Aorta (tissue), 5 donors: ENCODE measurements at regions not wholly inside any gene's neighbourhood (a gene's known extent, or its start where the extent isn't known, plus 50 kb on each side); places are given as distances from the start of the nearest gene placed in this dataset.
"Not testable (repeated sequence)": the region's sequence is repeated elsewhere in the genome, so short reads cannot be mapped to it uniquely, and the experiment has no call there.

Experiments used
- ATAC-seq: fragments of 200-7000 bp; cut with Tn5 transposase; one replicate; pipeline ENCODE4 v1.9.1; 2022; ENCODE audit warnings: moderate library complexity; ENCODE audit not compliant: low FRiP score
- DNase-seq, 2 donors: peaks; one replicate each; pipeline ENCODE4 v3.0.0-alpha.2; 2020
- H3K27ac ChIP-seq, 2 donors: one replicate each; pipeline ENCODE4 v1.5.1; 2013; ENCODE audit warnings: low read length in 2 of 2, mild to moderate bottlenecking in 2 of 2, moderate library complexity in 2 of 2, control low read depth in 1 of 2, inconsistent platforms in 1 of 2, low read depth in 1 of 2
- H3K27me3 ChIP-seq, 2 donors: one replicate each; pipeline ENCODE4 v1.6.1; 2013; ENCODE audit warnings: control low read depth in 1 of 2, low read length in 1 of 2, mild to moderate bottlenecking in 1 of 2, moderate library complexity in 1 of 2; ENCODE audit not compliant: insufficient read depth in 2 of 2, control insufficient read depth in 1 of 2
- H3K36me3 ChIP-seq, 2 donors: one replicate each; pipeline ENCODE4 v1.6.1; 2013; ENCODE audit warnings: control low read depth in 1 of 2, low read length in 1 of 2, mild to moderate bottlenecking in 1 of 2; ENCODE audit not compliant: insufficient read depth in 2 of 2, control insufficient read depth in 1 of 2
- H3K4me1 ChIP-seq, 2 donors: one replicate each; pipeline ENCODE4 v1.6.1; 2013; ENCODE audit warnings: low read length in 2 of 2, control low read depth in 1 of 2, mild to moderate bottlenecking in 1 of 2, moderate library complexity in 1 of 2; ENCODE audit not compliant: insufficient read depth in 2 of 2, control insufficient read depth in 1 of 2
- H3K4me3 ChIP-seq, 2 donors: one replicate each; pipeline ENCODE4 v1.5.1; 2013; ENCODE audit warnings: low read length in 2 of 2, control low read depth in 1 of 2, mild to moderate bottlenecking in 1 of 2
- H3K9me3 ChIP-seq: one replicate; pipeline ENCODE4 v1.6.1; 2013; ENCODE audit warnings: mild to moderate bottlenecking, low read length; ENCODE audit not compliant: control insufficient read depth
- WGBS, 2 donors: extraction: QIAGEN DNeasy Blood & Tissue Kit; methylation state at CpG; one replicate each; pipeline ENCODE4 v1.1.7; 2013; 5-methylcytosine and 5-hydroxymethylcytosine counted together
- intact Hi-C, 2 donors: fragments of 100-400 bp; cut with DNase I; formaldehyde crosslinking; loops; one replicate each; pipeline versions ENCODE4 v1.14.2 to v1.15.0; 2022
- donor health status: healthy with polysubstance abuse.
- donor health status: Bipolar disorder and iron deficiency.
- donor health status: DM: no; HTN: no; CAD: no.
- donor health status: DM: no; HTN: no; CAD: no.
- donor health status: DM: yes; HTN: yes; CAD: no.

DNA sequence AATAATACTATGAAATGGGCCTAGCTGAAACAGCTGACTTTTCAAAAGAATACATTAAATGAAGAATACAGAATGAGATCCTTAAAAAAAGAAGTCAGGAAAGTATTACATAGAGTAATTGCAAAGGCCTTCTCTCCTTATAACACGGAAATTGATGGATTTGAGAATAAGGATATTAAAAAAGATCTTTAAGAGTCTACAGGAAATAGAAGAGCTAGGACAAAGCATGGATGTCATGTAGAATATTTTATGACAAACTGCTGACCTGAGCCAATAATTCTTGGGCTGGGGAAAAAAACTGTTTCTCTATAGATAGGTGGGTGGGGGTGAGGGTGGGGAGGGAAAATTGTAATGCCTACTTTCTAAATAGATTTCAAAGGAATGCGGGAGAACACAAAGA, 633.6 kb downstream of the TTLL7 start:
- H3K27me3 ChIP-seq, intact Hi-C loops, H3K4me1 ChIP-seq, H3K36me3 ChIP-seq, H3K4me3 ChIP-seq, H3K27ac ChIP-seq, DNase-seq, H3K9me3 ChIP-seq, ATAC-seq: not testable (repeated sequence)
- WGBS, 2 donors: 95% methylated on average over 2 of the region's 2 CpGs

DNA sequence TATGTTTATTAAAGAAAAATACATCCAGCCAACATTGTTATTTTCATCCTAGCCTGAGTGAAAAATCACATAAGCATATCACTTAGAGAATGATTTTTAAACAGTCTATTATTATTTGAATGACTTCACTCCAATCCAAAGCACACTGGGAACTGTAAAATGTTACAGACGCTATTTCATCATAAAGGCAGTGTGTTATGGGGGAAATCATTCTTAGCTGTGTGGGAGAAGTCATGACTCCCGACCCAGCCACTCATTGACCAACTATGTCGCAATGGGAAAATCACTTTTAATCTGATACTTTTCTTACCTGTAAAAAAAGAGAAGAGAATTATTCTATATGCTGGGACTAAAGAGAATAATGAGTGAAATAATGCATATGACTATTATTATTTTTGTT, 653.6 kb downstream of the TTLL7 start:
- H3K4me1 ChIP-seq, H3K27me3 ChIP-seq, ATAC-seq, H3K27ac ChIP-seq, DNase-seq, H3K9me3 ChIP-seq, intact Hi-C loops, H3K36me3 ChIP-seq, H3K4me3 ChIP-seq: not testable (repeated sequence)
- 22 to 24% methylated on average over 3 of the region's 3 CpGs for WGBS, 2 donors

DNA sequence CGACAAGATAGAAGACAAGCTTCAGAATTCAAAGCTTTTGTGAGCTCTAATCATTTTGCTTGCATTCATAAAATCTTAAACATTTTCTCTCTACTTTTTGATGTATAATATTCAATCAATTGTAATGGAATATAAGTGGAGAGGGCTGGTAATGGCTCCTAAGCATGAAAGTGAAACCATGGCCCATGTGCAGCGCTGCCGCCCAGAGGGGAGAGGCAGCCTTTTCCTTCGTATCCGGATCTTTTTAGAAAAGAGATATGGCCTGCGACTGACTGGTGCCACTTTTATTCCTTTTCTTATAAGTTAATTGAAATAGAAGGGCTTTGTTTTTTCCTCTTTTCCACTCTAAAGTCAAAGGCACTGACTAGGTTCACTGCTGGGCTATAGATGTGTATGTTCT, 655.2 kb downstream of the TTLL7 start:
- DNase-seq, ATAC-seq, H3K4me3 ChIP-seq, H3K36me3 ChIP-seq, H3K27me3 ChIP-seq, intact Hi-C loops, H3K27ac ChIP-seq, H3K4me1 ChIP-seq, H3K9me3 ChIP-seq: not testable (repeated sequence)
- 84 to 87% methylated on average over 6 of the region's 6 CpGs for WGBS, 2 donors

DNA sequence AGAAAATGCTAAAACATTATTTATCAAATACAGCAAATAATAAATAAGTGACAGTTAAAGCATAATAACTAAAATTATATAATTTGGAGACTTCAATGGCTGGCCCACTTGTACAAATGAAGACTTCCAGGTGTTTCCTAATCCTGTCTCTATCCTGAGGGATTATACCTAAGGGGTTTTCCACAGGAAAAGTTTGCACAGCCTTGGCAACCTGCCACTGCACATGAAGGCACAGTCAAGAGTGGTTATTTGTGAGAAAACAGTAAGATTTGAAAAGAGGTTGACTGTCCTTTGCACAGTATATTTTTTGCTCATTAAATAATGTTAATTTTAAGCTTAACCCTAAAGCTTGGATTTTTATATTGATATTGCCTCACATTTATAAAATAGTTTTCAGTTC, 655.9 kb downstream of the TTLL7 start:
- intact Hi-C loops: not testable (repeated sequence)

DNA sequence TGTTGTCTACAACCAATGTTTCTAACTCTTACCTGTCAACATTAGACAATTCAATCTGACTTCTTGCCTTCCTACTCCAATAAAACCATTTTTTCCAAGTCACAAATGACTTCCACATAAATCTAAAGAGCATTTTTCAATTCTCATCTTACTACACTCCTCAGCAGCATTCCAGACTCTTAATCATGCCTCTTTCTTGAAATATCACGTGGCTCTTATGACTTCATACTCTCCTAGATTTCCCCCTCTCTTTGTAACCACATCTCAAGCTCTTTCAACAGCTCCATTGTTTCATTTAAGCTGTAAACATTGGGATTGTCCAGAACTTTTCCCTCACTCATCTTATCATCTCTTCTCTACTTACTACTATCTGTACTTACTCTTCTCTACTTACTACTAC, 666.6 kb downstream of the TTLL7 start:
- H3K27me3 ChIP-seq, H3K27ac ChIP-seq, H3K4me1 ChIP-seq, H3K36me3 ChIP-seq, ATAC-seq, H3K9me3 ChIP-seq, DNase-seq, intact Hi-C loops, H3K4me3 ChIP-seq: not testable (repeated sequence)
- WGBS, 2 donors: no CpG with 5 or more reads among the region's 1 CpG

More for the DNA sequence above, 655.9 kb downstream of the TTLL7 start:
- H3K27me3 ChIP-seq, H3K4me3 ChIP-seq, H3K9me3 ChIP-seq, H3K36me3 ChIP-seq, H3K27ac ChIP-seq, ATAC-seq, H3K4me1 ChIP-seq, DNase-seq: not testable (repeated sequence)

DNA sequence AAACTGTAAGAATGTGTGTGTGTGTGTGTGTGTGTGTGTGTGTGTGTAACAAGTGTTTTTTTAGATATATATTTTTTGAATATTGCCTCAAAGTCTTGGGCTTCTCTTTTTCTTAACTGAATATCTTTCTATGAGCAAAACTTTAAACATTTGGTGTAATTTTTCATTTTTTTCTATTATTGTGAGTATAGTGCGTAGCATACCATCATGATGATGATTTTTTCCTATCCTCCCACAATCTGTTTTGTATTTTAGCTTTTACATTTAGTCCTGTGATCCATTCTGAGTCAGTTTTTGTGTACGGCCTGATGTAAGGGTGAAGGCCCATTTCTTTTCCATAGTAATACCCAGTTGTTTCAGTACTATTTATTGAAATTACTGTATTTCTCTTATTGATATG, 680.6 kb downstream of the TTLL7 start:
- Histone ChIP-seq H3K4me1 (no peaks in the 10 kb centered on the region), H3K27me3 (no peaks in the 10 kb centered on the region), H3K9me3 (no peaks in the 10 kb centered on the region), H3K4me3 (no peak overlapping the region), H3K27ac (no peak overlapping the region), H3K36me3 (no peaks in the 10 kb centered on the region)
- 98 to 100% methylated on average over 2 of the region's 2 CpGs for WGBS, 2 donors
- ATAC-seq (no peak), DNase-seq (no peak)
- intact Hi-C loops: no loop called here

DNA sequence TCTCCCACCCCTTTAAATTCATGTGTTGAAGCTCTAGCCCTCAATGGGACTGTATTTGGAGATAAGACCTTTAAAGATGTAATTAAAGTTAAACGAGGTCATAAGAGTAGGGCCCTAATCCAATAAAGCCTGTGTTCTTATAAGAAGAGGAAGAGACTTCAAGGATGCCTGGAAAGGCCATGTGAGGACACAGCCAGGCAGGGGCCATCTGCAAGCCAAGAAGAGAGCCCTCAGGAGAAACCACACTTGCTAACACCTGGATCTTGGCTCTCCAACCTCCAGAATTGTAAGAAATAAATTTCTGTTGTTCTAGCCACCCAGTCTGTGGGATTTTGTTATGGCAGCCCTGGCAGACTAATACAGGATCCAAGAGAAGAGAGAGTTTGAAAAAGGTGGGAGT, 683.5 kb downstream of the TTLL7 start:
- H3K4me3 ChIP-seq, H3K27me3 ChIP-seq, intact Hi-C loops, H3K4me1 ChIP-seq, H3K27ac ChIP-seq, H3K36me3 ChIP-seq, ATAC-seq, DNase-seq, H3K9me3 ChIP-seq: not testable (repeated sequence)
- 73 to 83% methylated on average over 1 of the region's 1 CpG for WGBS, 2 donors

DNA sequence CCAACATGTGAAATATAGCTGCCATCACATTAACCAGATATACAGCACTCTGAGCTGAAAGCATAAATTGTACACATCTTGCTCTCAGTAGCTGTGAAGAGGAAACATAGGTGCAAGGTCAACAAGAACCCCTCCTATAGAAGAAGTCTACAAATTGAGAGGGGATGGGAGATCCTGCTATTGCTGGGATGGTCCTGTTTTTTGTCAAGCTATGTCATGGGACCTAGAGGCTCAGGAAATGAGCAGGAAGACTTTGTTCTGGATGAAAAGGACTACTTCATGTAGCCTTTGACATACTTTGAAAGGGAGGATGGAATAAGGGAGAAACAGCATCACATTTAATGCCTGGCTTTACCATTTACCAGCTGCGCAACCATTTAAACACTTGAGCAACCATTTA, 688.8 kb downstream of the TTLL7 start:
- H3K9me3 ChIP-seq, H3K36me3 ChIP-seq, H3K4me3 ChIP-seq, H3K27me3 ChIP-seq, intact Hi-C loops, DNase-seq, H3K4me1 ChIP-seq, H3K27ac ChIP-seq, ATAC-seq: not testable (repeated sequence)
- 95 to 98% methylated on average over 1 of the region's 1 CpG for WGBS, 2 donors

DNA sequence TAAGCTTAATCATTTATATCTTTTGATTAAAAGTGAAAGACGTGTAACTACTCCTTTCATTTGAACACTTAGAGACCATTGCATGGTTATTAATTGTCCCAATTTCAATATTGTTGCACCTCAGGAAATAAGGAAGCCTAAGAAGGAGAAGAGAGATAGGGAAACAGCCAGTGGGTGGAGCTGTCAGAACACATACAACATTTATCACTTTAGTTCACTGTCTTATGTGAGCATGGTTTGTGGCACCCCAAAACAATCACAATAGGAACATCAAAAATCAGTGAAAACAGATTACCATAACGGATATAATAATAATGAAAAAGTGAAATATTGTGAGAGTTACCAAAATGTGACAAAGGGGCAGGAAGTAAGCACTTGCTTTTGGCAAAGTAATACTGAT, 689.9 kb downstream of the TTLL7 start:
- H3K27me3 ChIP-seq, H3K4me1 ChIP-seq, H3K27ac ChIP-seq, H3K4me3 ChIP-seq, ATAC-seq, H3K9me3 ChIP-seq, DNase-seq, intact Hi-C loops, H3K36me3 ChIP-seq: not testable (repeated sequence)
- WGBS, 2 donors: 99 to 100% methylated on average over 2 of the region's 2 CpGs
